ENCODE measurements at regions not wholly inside any gene's neighbourhood (a gene's known extent, or its start where the extent isn't known, plus 50 kb on each side); places are given as distances from the start of the nearest gene placed in this dataset.

DNA sequence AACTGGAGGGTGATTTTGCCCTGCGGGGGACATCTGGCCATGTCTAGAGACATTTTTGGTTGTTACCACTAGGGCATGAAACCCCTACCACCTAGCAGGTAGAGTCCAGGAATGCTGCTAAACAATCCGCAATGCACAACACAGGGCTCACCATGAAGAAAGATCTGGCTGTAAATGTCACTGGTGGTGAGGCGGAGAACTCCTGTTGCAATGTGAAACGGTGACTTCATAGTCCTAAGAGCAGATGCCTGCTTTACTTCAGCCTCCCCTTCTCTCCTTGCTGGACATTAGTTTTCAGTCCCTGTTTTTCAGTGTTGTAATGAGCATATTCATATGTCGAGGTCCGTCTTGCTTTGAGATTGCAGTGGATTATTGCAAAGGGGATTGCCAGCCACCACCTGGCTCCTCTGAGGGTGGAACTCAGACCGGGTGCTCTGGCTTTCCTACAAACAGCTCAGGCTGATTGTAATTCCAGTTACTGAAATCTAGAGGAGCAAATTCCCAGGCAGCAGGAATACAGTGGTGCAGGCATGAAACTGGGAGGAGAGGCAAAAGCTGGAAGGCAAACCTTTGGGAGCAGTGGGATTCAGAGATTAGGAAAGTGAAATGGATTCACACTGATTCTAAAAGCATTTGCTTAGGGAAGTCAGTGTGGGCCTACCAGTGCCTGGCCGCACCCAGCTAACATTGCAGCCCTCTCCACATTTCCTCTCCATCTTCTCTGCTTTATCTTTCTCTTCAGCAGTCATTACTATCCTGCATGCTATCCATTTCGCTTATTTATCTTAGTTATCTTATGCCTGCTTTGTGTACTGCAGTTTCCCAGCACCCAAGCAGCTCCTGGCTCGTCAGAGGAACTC lies 76.1 kb upstream of the PCDH8 start:
- TF ChIP-seq, protein P1, sequence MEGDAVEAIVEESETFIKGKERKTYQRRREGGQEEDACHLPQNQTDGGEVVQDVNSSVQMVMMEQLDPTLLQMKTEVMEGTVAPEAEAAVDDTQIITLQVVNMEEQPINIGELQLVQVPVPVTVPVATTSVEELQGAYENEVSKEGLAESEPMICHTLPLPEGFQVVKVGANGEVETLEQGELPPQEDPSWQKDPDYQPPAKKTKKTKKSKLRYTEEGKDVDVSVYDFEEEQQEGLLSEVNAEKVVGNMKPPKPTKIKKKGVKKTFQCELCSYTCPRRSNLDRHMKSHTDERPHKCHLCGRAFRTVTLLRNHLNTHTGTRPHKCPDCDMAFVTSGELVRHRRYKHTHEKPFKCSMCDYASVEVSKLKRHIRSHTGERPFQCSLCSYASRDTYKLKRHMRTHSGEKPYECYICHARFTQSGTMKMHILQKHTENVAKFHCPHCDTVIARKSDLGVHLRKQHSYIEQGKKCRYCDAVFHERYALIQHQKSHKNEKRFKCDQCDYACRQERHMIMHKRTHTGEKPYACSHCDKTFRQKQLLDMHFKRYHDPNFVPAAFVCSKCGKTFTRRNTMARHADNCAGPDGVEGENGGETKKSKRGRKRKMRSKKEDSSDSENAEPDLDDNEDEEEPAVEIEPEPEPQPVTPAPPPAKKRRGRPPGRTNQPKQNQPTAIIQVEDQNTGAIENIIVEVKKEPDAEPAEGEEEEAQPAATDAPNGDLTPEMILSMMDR (IDR thresholded peaks at IDR 0.05): no peak
- TF ChIP-seq POLR2A (IDR thresholded peaks at IDR 0.05): no peak
